SK-N-SH (cell line): ENCODE measurements at regions not wholly inside any gene's neighbourhood (a gene's known extent, or its start where the extent isn't known, plus 50 kb on each side); places are given as distances from the start of the nearest gene placed in this dataset.

Source experiments
- CTCF ChIA-PET: fragments of 300-600, 350-600 bp; formaldehyde crosslinking; extraction: SDS; loops from one replicate; lab custom pipeline; 2021; lab: Yijun Ruan, JAX
- POLR2A ChIA-PET: fragments of 350-600 bp; sonication (Branson Sonifier 250); formaldehyde crosslinking; extraction: SDS; loops from one replicate; lab custom pipeline; 2020; ENCODE audit warnings: antibody characterized with exemption, inconsistent platforms; lab: Yijun Ruan, JAX
- DNase-seq: peaks from one replicate; pipeline ENCODE4 v3.0.0; 2012
- H2AFZ ChIP-seq: fragments of 200-600 bp; sonication (generic); 2 replicates; pipeline ENCODE4 v1.8.1; 2016; ENCODE audit warnings: antibody characterized with exemption, mild to moderate bottlenecking, low read depth
- H3F3A ChIP-seq: fragments of 200-600 bp; sonication (generic); replicated peaks from 2 replicates; pipeline ENCODE3; 2016; ENCODE audit warnings: antibody characterized with exemption, mild to moderate bottlenecking; ENCODE audit not compliant: insufficient read depth
- H3K27ac ChIP-seq, 2 experiments: fragments of 200-500 bp in 1 of 2; fragments of 200-600 bp in 1 of 2; sonication (Bioruptor generic) in 1 of 2; sonication (generic), shearing (Covaris generic) in 1 of 2; 2 replicates each; pipeline versions ENCODE4 v1.5.1 to v1.6.1; 2014 to 2016; ENCODE audit warnings: low read depth in 2 of 2, inconsistent platforms in 1 of 2, low read length in 1 of 2, mild to moderate bottlenecking in 1 of 2, mixed read lengths in 1 of 2
- H3K27me3 ChIP-seq: fragments of 200-600 bp; sonication (generic), shearing (Covaris generic); 2 replicates; pipeline ENCODE4 v1.6.1; 2016; ENCODE audit warnings: mixed run types; ENCODE audit not compliant: insufficient read depth
- H3K36me3 ChIP-seq, 2 experiments: fragments of 200-500 bp in 1 of 2; fragments of 200-600 bp in 1 of 2; sonication (Bioruptor generic) in 1 of 2; sonication (generic) in 1 of 2; replicated peaks in 1 of 2; 2 replicates each; pipeline versions ENCODE3 to v1.5.1; 2014 to 2016; ENCODE audit warnings: low read length in 1 of 2, mild to moderate bottlenecking in 1 of 2; ENCODE audit not compliant: insufficient read depth in 2 of 2, control insufficient read depth in 1 of 2
- H3K4me1 ChIP-seq, 2 experiments: fragments of 200-500 bp in 1 of 2; fragments of 200-600 bp in 1 of 2; sonication (Bioruptor generic) in 1 of 2; sonication (generic), shearing (Covaris generic) in 1 of 2; 2 replicates each; pipeline versions ENCODE4 v1.5.1 to v1.6.1; 2014 to 2016; ENCODE audit warnings: low read depth in 1 of 2, low read length in 1 of 2, mixed run types in 1 of 2; ENCODE audit not compliant: insufficient read depth in 2 of 2, control insufficient read depth in 1 of 2
- H3K4me2 ChIP-seq: fragments of 200-600 bp; sonication (generic), shearing (Covaris generic); 2 replicates; pipeline ENCODE4 v1.6.1; 2017; ENCODE audit warnings: mixed run types
- H3K4me3 ChIP-seq, 2 experiments: fragments of 200-500 bp in 1 of 2; fragments of 200-600 bp in 1 of 2; sonication (Bioruptor generic) in 1 of 2; sonication (generic), shearing (Covaris generic) in 1 of 2; 2 replicates each; pipeline versions ENCODE4 v1.5.1 to v1.8.1; 2014 to 2016; ENCODE audit warnings: low read depth in 2 of 2, inconsistent platforms in 1 of 2, low read length in 1 of 2, mild to moderate bottlenecking in 1 of 2, mixed read lengths in 1 of 2, moderate library complexity in 1 of 2
- H3K79me2 ChIP-seq: fragments of 200-600 bp; sonication (generic); 2 replicates; pipeline ENCODE4 v1.8.1; 2017; ENCODE audit warnings: mild to moderate bottlenecking; ENCODE audit not compliant: insufficient read depth
- H3K9ac ChIP-seq: fragments of 200-600 bp; sonication (generic); 2 replicates; pipeline ENCODE4 v1.6.1; 2017; ENCODE audit warnings: mixed run types
- H3K9me2 ChIP-seq: fragments of 200-600 bp; sonication (generic); 2 replicates; pipeline ENCODE4 v1.6.1; 2017; ENCODE audit warnings: mixed run types
- H3K9me3 ChIP-seq: fragments of 200-600 bp; sonication (generic); 2 replicates; pipeline ENCODE4 v1.6.1; 2017; ENCODE audit warnings: mixed run types, mild to moderate bottlenecking, moderate library complexity
- H4K20me1 ChIP-seq: fragments of 200-600 bp; sonication (generic); 2 replicates; pipeline ENCODE4 v1.6.1; 2017; ENCODE audit warnings: mild to moderate bottlenecking, mixed run types; ENCODE audit not compliant: insufficient read depth
- EP300 ChIP-seq, 2 experiments: IDR thresholded peaks; 2 replicates each; pipeline versions ENCODE4 v1.4.0 to v1.6.1; 2012; ENCODE audit warnings: borderline replicate concordance in 1 of 2, low read depth in 1 of 2, low read length in 1 of 2
- GABPA ChIP-seq: IDR thresholded peaks from 2 replicates; pipeline ENCODE4 v1.4.0; 2012; ENCODE audit warnings: low read depth, mild to moderate bottlenecking
- MEF2A ChIP-seq: IDR thresholded peaks from 2 replicates; pipeline ENCODE4 v1.4.0; 2012; ENCODE audit warnings: low read depth, borderline replicate concordance
- MXI1 ChIP-seq: IDR thresholded peaks from 2 replicates; pipeline ENCODE4 v1.6.1; 2012; ENCODE audit warnings: mild to moderate bottlenecking, low read depth, low read length, improper control_type of control experiment
- NFIC ChIP-seq: IDR thresholded peaks from 2 replicates; pipeline ENCODE4 v1.4.0; 2012; ENCODE audit warnings: borderline replicate concordance
- RAD21 ChIP-seq: IDR thresholded peaks from 2 replicates; pipeline ENCODE4 v1.6.1; 2012; ENCODE audit warnings: mild to moderate bottlenecking, low read length
- RXRA ChIP-seq: IDR thresholded peaks from 2 replicates; pipeline ENCODE4 v1.4.0; 2012; ENCODE audit warnings: low read depth, mild to moderate bottlenecking, borderline replicate concordance
- TEAD4 ChIP-seq: IDR thresholded peaks from 2 replicates; pipeline ENCODE4 v1.4.0; 2012; ENCODE audit warnings: mild to moderate bottlenecking, borderline replicate concordance; ENCODE audit not compliant: insufficient read depth
- ZBTB33 ChIP-seq: IDR thresholded peaks from 2 replicates; pipeline ENCODE4 v1.4.0; 2012; ENCODE audit warnings: low read depth, borderline replicate concordance
- WGBS: methylation state at CpG from one replicate; pipeline ENCODE4 v1.1.6; 2017; ENCODE audit warnings: low lambda C conversion rate; 5-methylcytosine and 5-hydroxymethylcytosine counted together
- TF ChIP-seq, protein P1 (sequence below): fragments of 150-350 bp; IDR thresholded peaks from 2 replicates; pipeline ENCODE4 v1.6.1; 2017; ENCODE audit warnings: antibody characterized with exemption, low read length, low read depth, borderline replicate concordance

DNA sequence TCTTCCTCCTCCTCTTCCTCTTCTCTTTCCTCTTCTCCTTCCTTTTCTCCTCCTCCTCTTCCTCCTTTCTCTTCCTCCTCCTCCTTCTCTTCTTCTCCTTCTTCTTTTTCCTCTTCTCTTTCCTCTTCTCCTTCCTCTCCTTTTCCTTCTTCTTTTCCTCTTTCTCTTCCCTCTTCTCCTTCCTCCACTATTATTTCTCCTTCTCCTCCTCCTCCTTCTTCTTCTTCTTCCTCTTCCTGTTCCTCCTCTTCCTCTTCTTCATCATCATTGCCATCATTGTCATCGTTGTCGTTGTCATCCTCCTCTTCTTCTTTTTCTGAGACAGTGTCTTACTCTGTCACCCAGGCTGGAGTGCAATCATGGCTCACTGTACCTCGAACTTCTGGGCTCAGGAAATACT, 256.3 kb upstream of the SOX4 start (continued):
- TF ChIP-seq ZBTB33, result no peak

DNA sequence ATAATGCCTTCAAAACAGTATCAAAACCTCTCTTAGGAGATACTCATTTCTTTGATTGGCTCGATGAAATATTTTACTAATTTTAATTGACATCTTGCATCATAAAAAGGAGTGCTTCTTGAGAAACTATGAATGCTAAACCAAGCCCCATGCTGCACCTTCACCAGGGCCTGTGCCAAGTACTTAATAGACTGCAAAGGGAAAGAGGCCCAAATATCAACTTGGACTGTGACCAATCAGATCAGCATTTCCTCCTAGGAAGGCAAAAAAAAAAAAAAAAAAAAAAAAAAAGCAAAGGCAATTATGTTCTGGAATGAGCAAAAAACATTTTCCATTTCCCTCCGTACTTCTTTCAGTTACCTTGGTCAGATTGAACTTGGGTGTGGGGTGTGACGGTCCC, 253.0 kb upstream of the SOX4 start:
- Histone ChIP-seq H3K4me2 (no peak overlapping the region), H3K79me2 (no peaks in the 10 kb centered on the region), H3K4me3 (no peak overlapping the region), H2AFZ (no peak overlapping the region), H3K9me3 (no peaks in the 10 kb centered on the region), H3F3A (no peaks in the 10 kb centered on the region), H3K36me3 (no peaks in the 10 kb centered on the region), H4K20me1 (no peaks in the 10 kb centered on the region), H3K9ac (no peak overlapping the region), H3K27me3 (no peaks in the 10 kb centered on the region), H3K27ac (no peak overlapping the region), H3K9me2 (no peaks in the 10 kb centered on the region), H3K4me1 (no peaks in the 10 kb centered on the region)
- no peak for DNase-seq
- 61% methylated on average over 3 of the region's 3 CpGs for WGBS
- ChIA-PET POLR2A (no interaction called here), CTCF (no interaction called here)
- TF ChIP-seq GABPA, result no peak
- TF ChIP-seq RAD21, result no peak
- TF ChIP-seq RXRA, result no peak
- no peak for TF ChIP-seq MEF2A

GRCh38 chr6:21341910-21342309, 251.6 kb upstream of the SOX4 start:
- H3K4me2 ChIP-seq, result no peak overlapping the region
- no peaks in the 10 kb centered on the region for H3K9me3 ChIP-seq
- H3K27ac ChIP-seq, result no peak overlapping the region
- no peak for DNase-seq
- H3K4me3 ChIP-seq, result no peak overlapping the region
- H2AFZ ChIP-seq, result no peak overlapping the region
- ChIA-PET POLR2A (no interaction called here), CTCF (interaction anchor here (1.2 kb wide), 1 partner anchor 79 kb away, joined by 3 read pairs; no protein-coding TSS in a partner anchor)
- no peaks in the 10 kb centered on the region for H3K27me3 ChIP-seq
- no peaks in the 10 kb centered on the region for H3K79me2 ChIP-seq
- no peaks in the 10 kb centered on the region for H3K4me1 ChIP-seq
- H3K9me2 ChIP-seq, result no peaks in the 10 kb centered on the region
- no peak overlapping the region for H3K9ac ChIP-seq
- 89% methylated on average over 4 of the region's 4 CpGs for WGBS
- H3F3A ChIP-seq, result no peaks in the 10 kb centered on the region
- TF ChIP-seq NFIC (no peak), MXI1 (no peak), RAD21 (no peak), RXRA (no peak), EP300 (IDR thresholded peaks at IDR 0.05; ENCODE audit: borderline replicate concordance in 1 of 2, low read depth in 1 of 2, low read length in 1 of 2) (no peak), MEF2A (no peak), TEAD4 (no peak)
- TF ChIP-seq, protein P1, sequence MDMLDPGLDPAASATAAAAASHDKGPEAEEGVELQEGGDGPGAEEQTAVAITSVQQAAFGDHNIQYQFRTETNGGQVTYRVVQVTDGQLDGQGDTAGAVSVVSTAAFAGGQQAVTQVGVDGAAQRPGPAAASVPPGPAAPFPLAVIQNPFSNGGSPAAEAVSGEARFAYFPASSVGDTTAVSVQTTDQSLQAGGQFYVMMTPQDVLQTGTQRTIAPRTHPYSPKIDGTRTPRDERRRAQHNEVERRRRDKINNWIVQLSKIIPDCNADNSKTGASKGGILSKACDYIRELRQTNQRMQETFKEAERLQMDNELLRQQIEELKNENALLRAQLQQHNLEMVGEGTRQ, result no peak
- TF ChIP-seq, all 33 proteins: peak for 0
- no peaks in the 10 kb centered on the region for H4K20me1 ChIP-seq
- H3K36me3 ChIP-seq, result no peaks in the 10 kb centered on the region
